Stimulated activated CD4-positive, alpha-beta T cell treated with anti-CD3 and anti-CD28 coated beads, Interleukin-2, amount 100 ng/mL, for 48 hours (primary cell): ENCODE measurements at regions not wholly inside any gene's neighbourhood (a gene's known extent, or its start where the extent isn't known, plus 50 kb on each side); places are given as distances from the start of the nearest gene placed in this dataset.
"Not testable (repeated sequence)": the region's sequence is repeated elsewhere in the genome, so short reads cannot be mapped to it uniquely, and the experiment has no call there.

Experiments used
- DNase-seq, 2 donors: peaks; one replicate each; pipeline ENCODE4 v3.0.0-alpha.2; 2020

DNA sequence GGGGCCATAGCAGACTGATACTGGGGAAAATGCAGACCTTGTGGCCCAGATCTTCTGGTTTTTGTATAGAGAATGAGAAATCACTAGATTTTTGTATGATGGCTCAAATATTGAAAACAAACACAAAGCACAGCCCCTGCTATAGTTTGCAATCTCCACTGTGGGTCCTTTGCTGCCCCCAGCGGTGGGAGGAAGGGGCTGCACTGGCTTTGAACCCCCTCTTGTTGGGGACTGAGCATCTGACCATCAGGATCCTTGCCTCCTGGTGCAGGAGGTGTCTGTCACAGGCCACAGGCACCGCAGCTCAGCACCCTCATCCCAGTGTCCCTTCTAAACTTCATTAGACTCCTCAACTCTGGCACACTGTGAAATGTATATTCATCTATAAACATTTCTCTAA, 252.3 kb downstream of the BCL2L11 start:
- not testable (repeated sequence) for DNase-seq

DNA sequence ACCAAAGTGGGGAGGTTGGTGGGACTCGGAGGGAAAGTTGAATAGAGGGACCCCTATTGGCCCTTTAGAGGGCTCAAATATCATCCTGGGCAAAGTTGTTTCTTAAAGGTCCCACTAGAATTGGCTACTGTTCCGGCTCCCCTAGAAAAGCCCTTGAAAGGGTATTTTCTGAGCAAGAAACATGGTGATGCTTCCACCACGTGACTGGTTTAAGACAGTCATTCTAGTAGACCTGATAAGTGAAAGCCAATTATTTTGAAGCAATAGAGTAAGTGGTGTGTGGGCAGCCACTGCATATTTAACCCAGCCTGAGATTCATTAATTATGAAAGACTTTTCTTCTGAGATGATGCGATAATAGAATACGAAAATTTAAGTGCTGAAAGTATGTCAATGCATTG, 253.3 kb downstream of the BCL2L11 start:
- DNase-seq: not testable (repeated sequence)

DNA sequence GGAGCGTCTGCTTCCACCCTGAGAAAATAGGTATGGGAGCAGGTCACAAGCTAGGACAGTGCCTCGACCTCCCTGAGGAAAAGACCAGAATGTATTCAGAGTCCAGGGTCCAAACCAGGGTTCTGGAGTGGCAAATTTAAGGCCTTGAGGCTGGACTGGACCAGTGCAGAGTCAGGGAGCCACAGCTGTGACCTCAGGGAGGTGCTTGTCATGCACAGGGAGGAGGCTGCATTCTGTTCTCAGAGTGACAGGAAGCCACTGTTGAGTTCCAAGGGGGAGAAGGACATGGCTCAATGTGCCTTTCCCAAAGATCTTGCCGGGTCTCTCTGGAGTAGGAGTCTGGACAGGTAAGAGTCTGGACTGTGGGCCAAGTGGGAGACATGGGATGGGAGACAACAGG, 254.0 kb downstream of the BCL2L11 start:
- DNase-seq: not testable (repeated sequence)

DNA sequence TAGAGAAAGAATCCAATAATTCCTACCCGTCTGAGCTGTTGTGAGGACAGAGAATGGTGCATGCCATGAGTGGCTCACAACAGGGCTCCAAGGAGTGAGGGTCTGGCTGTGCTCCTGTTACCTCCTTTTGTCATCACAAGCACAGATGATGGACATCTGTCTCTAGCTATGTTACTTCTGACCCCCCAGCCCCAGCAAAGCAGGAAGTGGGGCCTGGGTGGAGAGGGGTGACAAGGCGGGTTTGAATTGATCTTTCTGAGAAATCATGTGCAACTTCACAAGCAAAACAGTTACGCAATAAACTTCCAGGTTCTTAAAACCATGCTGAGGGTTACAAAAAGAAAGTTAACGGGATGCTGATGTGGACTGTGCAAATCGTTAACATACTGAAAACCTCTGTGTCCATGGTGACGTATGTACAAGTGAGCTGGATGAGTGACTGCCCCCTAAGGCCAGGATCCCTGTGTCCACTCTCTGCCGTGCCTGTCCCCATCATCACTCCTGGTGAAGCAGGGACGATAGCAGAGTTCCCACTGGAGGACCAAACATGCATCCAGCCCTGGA, 254.7 kb downstream of the BCL2L11 start:
- not testable (repeated sequence) for DNase-seq

DNA sequence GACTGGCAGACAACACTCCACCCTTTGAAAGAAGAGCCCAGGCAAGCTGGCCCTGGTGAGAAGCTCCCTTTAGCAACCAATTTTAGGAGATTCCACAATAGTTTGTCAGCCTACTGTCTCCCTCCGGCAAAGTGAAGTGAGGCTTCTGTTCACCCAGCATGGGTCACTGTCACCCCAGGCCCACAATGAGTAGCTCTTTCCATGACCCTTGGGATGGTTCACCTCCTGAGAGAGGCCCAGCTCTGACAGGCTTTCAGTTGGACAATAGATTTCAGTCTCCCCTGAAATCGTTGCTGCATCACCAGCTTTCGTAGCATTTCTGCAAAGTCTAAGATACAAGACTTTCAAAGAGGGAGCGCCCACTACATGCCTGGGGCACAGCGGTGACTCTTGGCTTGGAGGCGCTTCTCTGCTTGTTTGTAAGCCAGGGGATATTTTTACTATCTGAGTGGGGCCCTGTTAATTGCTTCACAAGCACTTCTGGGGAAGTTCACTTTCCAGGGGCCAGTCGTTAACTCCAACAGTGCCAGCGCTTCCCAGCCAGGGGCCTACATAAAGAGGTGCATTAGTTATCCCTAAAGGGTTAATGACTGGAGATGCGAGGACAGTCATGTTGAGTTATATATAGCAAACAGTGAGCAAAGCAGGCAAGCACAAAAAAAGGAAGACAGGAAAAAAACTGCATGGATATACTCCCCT, 255.7 kb downstream of the BCL2L11 start:
- not testable (repeated sequence) for DNase-seq

DNA sequence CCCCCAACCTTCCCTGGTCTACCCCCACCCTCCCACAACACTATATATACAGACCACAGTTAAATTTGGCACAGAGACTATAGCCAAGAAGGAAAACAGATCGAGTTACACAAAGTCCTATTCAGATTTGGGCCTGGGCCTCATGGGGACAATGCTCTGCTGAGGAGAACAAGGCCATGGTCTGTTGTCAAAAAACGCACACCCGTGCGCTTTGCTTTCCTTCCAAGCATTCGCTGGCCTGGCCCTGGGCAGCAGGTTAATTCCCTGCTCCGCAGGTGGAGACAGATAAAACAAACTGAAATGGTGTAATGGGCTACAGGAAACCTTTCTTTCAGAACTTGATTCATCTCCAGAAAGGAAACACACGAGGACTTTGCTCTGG, 256.2 kb downstream of the BCL2L11 start:
- not testable (repeated sequence) for DNase-seq

DNA sequence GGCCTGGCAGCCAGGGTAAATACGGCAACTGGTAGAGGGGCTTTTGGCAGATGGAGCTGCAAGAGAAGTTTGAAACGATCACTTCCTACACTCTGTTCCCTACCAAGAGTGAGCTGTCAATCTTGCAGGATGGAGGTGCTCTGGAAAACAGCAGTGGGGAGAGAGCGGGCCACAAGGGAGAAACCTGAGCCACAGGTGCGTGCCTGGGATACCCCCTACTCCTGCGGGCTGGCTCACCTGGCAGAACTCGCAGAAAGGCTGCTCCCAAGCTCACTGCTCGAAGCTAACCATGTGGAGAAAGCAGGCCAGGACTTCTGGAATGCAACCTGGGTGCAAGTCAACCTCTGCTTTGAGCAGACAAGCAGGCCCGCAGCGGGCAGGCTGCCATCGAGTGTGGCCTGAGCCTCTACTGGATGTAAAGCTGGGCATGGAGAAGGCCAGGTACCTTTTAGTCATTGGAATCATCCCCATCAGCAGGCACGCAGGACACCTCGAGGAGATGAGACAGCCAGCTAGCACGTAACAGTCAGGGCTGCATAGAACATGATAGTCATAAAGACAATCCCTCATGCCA, 256.8 kb downstream of the BCL2L11 start:
- not testable (repeated sequence) for DNase-seq

DNA sequence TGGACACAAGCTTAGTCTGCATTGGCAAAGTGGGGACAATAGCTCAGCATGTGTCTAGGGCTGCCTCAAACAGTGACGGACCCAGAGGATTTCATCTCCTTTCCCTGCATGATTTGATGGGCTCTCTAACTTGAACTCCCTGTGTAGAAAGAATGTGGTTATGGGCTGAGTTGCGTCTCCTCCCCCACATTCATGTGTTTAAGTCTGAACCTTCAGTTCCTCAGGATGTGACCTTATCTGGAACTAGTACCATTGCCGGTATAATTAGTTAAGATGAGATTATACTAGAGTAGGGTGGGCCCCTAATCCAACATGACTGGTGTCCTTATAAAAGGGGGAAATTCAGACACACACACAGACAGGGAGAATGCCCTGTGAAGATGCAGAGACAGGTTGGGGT, 257.6 kb downstream of the BCL2L11 start:
- not testable (repeated sequence) for DNase-seq

DNA sequence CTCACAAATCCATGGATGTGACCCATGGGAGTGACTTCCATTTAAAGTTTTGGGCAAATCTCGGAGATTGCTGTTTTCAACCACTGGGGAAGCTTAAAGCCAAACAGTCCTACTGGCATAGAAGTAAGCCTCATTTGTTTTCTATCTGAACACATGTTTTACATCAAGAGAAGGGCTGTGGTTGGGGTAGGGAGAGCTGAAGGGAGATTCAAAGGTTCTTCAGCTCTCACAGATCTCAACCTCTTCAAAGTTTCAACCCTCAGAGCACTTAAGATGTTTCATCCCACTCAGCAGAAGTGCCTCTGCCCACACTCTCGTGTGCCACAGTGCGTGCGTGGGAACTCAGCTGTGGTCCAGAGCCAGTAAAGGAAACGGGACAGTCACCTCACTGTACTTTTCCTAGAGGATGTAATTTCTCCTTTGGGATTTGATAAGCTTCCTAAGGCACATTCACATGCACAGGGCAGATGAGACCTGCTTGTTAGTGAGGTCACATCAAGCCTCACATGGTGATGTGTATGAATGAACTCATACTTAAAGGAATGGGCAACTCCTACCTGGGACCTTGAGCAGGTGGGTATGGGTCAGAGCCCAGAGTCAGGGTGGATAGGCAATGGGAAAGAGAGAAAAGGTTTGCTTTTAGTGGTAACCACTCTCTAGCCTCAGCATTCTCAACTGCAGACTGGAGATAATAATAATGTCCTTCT, 260.2 kb downstream of the BCL2L11 start:
- DNase-seq: not testable (repeated sequence)

DNA sequence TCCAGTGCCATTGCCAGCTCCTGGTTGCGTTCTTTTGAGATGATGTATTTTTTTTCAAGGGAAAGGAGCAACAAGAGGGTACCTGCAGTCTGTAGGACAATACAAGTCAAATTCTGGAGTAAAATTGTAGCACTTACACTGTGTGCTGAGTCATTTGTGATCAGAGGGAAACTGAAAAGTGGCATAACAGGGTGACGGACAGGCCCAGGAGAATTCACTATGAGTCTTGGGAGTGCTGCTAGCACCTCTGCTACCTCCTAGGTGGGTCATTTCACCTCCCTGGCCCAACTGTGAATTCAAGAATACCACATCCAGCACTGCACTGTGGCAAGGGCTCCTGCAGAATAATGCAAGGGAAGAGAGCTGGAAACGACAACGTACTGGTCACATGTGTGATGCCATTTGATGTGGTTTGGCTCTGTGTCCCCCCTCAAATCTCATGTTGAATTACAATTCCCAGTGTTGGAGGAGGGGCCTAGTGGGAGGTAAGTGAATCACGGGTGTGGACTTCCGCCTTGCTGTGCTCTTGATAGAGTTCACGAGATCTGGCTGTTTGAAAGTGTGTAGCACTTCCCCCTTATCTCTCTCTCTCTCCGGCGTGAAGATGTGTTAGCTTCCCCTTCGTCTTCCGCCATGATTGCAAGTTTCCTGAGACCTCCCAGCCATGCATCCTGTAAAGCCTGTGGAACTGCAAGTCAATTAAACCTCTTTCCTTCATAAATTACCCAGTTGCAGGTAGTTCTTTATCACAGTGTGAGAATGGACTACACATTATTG, 261.0 kb downstream of the BCL2L11 start:
- DNase-seq: not testable (repeated sequence)

DNA sequence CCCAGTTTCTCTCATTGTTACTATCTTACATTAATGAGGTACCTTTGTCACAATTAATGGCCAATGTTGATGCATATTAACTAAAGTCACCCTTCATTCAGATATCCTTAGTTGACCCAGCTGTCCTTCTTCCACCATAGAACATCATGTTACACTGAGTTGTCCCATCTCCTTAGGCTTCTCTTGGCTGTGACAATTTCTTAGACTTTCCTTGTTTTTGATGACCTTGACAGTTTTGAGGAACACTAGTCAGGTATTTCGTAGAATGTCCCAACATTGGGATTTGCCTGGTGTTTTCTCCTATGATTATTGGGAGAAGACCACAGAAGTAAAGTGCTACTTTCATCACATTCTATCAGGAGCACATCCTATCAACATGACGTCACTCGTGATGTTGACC, 261.8 kb downstream of the BCL2L11 start:
- DNase-seq: not testable (repeated sequence)

DNA sequence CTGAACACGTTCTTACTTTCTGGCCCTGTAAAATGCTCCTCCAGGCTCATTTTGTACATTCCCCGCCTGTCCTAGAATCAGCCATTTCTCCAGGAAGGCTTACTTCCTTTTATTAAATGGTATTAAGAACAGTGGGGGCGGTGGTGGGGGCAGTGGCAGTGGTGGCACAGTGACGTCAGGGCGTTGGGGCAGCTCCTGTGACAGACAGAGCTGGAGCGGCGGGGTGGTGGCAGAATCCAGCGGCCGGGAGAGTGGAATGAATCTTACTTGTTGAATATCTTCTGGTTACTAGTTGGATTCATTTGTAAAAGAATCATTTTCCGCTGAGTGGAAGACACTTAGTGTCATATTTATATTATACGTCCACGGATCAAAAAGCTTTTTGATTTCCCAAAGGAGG, 262.6 kb downstream of the BCL2L11 start:
- DNase-seq: not testable (repeated sequence)

DNA sequence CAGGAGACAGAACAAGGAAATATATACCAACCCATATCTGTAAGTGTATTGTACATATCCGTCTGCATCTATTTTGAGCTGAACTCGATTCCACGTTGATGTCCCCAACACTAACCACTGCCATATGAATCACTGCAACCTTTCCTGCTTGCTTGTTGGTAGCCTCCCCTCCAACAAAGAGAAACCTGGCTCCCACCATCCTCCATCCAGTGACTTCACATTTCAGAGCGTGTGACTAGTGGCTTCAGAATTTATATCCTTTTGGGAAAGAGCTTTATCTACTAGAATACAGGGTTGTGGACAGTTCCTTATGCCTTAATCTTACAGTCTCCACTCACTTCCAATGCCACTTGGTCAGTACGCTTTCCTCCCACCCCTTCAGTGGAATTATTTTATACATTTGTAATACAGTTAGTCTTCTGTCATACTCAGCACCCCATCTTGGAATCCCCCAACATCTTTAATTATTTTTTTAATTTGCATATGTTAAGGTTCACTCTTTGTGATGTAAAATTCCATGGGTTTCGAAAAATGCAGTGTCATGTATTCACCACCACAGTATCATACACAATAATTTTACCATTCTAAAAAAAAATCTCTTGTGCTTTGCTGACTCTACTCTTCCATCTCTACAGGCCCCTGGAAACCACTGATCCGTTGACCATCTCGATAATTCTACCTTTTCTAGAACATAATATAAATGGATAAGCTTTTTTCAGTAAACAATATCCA, 264.7 kb downstream of the BCL2L11 start:
- not testable (repeated sequence) for DNase-seq

DNA sequence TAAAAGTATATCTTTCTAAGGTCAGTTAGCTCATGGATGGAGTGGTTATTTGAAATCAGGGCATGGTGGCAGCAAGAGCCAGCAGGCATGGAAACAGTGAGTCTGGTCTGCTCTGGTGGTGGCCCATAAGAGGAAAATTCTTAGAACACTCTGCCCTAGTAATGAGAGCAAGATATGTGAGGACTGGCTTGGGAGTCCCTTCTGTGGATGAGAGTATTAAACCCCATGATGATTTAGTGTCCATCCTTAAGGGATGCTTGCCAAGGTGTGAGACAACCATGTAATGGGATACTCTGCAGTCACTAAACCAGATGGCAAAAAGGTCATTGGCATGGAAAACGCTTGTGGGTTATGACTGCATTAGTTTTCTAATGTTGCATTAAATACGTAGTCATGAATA, 269.9 kb downstream of the BCL2L11 start:
- not testable (repeated sequence) for DNase-seq

DNA sequence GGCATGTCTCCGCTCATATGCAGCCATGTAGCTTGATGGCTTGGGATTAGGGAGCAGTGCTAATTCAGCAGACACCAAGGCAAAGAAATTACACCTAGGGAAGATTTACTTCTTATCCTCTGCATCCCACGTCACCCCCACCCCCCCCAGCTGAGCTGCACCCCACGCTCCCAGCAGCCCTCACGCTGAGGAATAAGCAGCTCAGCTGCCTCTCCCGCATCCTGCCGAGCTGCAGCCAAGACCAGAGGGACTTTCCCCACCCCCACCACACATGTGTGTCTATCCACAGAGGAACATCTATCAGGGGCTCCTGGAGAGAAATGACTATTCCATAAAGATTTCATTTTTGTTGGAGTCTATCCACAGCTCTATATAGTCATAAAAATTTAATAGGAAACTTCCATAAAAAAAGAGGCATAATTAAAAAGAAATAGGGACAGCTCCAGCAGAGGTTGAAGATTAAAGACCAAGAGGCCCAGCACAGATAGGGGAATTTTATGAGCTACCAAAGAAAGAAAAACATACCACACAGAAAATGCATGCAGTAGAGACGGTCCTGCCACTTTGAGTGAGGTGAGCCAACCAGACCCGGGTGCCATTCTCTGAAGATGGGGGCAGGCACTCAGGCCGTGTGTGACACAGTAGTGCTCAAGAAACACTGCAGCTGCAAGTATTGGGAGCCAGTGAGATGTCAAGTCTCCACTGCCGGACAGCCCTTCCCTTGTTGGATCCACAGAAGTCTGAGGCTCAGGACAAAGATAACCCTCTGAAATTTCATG, 274.8 kb downstream of the BCL2L11 start:
- peak; percentile 26 to 68 for DNase-seq

DNA sequence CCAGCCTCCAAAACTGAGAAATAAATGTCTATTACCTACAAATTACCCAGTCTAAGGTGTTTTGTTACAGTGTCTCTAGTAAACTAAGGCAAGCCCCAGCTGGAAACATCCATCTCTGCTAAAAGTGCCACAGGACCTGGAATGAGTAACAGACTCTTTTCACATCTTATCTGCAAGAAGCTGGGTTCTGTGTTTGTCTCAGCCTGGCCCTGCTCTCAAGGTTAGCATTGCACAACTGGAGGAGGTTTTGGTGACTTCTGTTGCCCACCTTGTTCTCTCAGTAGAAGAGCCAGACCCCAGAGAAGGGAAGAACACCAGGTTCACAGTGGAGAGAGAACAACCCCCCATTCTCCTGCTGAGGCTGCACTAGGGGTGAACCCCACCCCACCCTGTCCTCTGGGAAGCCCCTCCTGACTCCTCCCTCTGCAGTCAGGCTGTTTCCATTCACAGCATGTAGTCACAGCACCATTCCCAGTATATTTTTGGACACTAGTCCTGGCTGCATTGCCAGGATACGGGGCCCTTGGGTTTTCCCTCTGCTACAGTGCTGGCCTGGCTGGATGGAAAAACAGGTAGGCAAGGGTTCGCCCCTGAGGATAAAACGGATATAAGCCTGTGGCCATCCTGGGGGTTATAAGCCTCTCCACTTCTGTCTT, 280.0 kb downstream of the BCL2L11 start:
- not testable (repeated sequence) for DNase-seq

DNA sequence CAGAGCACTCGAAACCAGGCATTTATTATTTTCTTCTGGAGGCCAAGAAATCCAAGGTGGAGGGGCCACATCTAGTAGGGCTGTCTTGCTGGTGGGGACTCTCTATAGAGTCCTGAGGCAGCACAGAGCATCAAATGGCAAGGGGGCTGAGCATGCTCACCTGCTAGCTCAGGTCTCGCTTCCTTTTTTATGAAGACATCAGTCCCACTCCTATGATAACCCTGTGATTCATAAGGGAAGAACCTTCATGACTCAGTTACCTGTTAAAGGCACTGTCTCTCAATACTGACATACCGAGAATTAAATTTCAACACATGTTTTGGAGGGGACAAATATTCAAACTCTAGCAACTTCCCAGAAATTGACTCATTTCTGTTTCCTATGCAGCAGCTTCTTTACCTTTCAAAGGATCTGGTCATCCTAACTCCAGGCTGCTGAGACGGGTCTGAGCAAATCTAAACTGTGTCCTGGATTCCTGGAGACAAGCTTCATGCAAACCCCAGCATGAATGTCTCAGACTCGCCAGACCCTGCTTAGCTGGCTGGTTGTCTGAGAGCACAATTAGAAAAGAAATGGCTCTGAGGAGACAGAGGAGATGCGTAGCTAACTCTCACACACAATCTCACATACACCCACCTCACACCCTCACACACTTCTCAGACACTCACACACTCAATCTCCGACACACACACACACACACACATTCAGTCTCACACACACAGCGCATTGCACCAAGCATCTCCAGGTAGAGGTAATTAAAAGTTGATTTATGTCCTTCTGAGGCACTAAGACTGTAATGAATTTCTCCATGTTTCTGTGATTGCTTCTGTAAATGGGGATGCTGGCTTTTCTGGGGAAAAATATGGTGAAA, 280.8 kb downstream of the BCL2L11 start:
- not testable (repeated sequence) for DNase-seq

DNA sequence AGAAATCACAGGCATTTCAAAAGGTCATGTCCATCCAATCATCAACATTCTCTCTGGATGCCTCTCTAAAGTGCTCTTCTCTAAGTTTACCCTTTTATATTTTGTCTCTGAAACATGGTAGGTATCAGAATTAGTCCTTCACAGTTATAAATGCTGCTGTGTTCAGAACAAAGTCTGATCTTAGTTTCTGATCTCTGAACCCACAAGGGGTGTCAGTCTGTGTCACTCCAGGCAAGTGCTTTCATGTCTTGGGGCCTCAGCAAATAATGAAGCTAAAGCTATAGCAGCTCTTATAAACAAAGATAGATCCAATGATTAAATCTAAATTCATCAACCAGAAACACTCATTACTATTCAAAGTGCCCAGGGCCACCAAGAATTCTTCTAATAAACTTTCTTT, 281.7 kb downstream of the BCL2L11 start:
- not testable (repeated sequence) for DNase-seq

DNA sequence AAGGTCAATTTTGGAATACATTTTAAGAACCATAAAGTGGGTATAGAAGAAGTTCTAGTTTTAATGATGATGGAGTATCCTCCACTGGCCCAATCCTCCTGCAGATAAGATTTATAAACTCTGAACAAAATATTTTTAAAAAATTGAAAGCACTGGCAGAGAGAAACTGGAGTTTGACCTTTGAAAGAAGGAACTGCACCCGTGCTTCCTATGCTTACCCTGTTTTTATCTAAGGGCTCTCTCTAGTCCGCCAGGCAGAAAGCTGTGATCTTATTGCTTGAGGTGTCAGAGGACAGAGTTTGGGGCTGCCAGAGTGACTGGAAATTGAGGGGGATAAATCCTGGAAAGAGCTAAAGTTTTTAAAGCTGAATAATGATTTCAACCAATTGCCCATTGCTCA, 282.6 kb downstream of the BCL2L11 start:
- DNase-seq: not testable (repeated sequence)

DNA sequence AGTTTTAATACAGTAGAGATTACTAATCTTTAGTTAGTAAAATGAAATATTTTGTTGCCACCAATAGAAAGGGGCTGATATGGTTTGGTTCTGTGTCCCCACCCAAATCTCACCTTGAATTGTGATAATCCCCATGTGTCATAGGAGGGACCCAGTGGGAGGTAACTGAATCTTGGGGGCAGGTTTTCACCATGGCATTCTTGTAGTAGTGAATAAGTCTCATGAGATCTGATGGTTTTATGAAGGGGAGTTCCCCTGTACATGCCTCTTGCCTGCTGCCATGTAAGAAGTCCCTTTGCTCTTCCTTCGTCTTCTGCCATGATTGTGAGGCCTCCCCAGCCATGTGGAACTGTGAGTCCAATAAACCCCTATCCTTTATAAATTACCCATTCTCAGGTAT, 285.9 kb downstream of the BCL2L11 start:
- DNase-seq: not testable (repeated sequence)
